HFF-Myc (cell line): ENCODE measurements at regions not wholly inside any gene's neighbourhood (a gene's known extent, or its start where the extent isn't known, plus 50 kb on each side); places are given as distances from the start of the nearest gene placed in this dataset.

ENCODE experiments used
- DNase-seq: peaks from one replicate; pipeline ENCODE4 v3.0.0-alpha.2; 2011; ENCODE audit warnings: low read depth; ENCODE audit errors: extremely low read depth
- H3K4me3 ChIP-seq: replicated peaks from 2 replicates; pipeline ENCODE4 v1.5.1; 2011; ENCODE audit warnings: low read depth, mild to moderate bottlenecking, control low read depth, low read length
- TF ChIP-seq, protein P1 (sequence below): IDR thresholded peaks from 2 replicates; pipeline ENCODE4 v1.5.1; 2012; ENCODE audit warnings: mild to moderate bottlenecking, low read depth, low read length, control low read depth; ENCODE audit errors: missing control alignments

DNA sequence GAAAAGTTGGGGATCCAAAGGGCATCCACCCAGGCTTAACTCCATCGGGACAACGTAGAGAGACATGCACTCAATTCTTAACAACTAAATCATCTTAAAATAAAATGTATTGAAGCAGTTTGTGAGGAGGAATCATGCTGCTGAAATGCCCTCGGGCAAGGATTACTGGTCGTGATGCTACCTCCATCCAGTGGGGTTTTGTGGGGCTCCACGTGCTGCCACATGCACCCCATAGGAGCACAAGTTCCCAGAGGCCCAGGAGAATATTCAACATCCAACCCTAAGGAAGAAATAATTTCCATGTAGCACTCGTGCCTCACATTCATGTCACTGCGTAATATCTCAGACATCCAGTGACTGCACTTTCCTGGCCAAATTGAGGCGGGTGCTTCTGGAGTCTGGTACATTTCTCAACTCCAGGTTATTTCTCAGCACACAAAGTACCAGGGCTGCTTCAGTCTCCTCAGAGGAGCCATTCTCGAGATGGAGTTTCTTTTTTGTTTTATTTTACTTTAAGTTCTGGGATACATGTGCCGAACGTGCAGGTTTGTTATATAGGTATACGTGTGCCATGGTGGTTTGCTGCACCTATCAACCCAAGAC lies 429.8 kb downstream of the FOXO1 start:
- H3K4me3 ChIP-seq: no peak overlapping the region
- TF ChIP-seq, protein P1, sequence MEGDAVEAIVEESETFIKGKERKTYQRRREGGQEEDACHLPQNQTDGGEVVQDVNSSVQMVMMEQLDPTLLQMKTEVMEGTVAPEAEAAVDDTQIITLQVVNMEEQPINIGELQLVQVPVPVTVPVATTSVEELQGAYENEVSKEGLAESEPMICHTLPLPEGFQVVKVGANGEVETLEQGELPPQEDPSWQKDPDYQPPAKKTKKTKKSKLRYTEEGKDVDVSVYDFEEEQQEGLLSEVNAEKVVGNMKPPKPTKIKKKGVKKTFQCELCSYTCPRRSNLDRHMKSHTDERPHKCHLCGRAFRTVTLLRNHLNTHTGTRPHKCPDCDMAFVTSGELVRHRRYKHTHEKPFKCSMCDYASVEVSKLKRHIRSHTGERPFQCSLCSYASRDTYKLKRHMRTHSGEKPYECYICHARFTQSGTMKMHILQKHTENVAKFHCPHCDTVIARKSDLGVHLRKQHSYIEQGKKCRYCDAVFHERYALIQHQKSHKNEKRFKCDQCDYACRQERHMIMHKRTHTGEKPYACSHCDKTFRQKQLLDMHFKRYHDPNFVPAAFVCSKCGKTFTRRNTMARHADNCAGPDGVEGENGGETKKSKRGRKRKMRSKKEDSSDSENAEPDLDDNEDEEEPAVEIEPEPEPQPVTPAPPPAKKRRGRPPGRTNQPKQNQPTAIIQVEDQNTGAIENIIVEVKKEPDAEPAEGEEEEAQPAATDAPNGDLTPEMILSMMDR: no peak
- DNase-seq: no peak

DNA sequence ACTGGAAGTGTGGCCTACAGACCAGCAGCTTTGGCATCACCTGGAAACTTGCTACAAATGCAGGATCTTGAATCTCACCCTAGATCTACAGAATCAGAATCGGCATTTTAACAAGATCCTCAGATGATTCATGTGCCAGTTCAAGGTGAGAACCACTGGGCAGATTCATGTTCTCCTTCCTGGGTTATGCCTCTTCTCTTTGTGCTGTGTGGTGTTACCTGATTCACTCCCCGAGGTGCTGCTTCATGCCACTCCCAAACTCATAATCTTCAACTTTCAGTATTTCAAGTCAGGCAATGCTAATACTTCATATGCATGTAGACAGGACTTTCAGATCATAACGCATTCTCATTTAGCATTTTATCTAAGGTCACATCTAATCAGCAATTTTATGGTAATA lies 427.7 kb downstream of the FOXO1 start:
- no peak overlapping the region for H3K4me3 ChIP-seq
- TF ChIP-seq, protein P1: no peak
- no peak for DNase-seq

DNA sequence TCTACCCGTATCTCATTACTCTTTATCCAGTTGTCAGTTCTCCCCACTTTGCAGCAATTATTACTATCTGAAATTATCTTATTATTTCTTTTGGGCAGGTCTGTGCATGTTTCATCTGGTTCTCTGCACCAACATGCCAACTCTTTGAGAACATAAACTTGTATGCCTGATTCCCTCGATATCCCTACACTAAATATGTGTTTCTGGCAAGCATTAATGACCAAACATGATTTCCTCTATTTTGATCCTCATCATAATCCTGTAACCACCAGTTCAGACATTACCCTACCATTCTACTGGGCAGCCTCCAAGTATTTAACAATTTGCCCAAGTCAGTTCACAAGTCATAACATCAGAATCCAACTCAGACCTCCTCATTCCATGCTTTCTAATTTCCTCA lies 426.1 kb downstream of the FOXO1 start:
- TF ChIP-seq, protein P1: no peak
- H3K4me3 ChIP-seq: no peak overlapping the region
- no peak for DNase-seq

DNA sequence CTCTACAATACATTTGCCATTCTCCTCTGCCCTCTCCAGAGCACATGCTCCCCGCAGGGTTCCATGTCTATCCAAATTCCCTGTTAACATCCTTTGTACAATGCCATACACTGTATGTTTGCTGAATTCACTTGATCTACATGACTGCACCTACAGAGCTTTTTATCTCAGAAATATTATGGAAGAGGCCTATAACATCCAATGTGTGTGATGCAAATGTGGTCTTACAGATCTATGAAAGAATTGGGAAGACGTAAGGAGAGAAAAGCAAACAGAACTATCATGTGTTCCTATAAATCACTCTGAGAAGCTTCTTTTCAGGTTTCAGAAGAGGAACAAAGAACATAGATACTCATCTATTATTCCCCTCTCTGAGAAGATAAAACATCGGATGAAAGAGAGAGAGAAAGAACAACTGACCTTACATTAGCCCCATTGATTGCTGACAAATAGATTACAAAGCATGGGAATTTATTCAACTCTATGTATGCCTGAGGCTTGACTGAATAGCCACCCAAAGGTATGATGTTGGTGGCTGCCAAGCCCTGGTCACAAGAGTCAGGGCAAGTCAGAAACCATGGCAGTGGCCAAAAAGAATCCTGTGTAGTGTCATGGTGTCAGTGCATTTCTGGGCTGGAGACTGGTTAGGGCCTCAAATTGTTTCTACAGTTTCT lies 425.2 kb downstream of the FOXO1 start:
- TF ChIP-seq, protein P1: no peak
- DNase-seq: no peak
- no peak overlapping the region for H3K4me3 ChIP-seq

DNA sequence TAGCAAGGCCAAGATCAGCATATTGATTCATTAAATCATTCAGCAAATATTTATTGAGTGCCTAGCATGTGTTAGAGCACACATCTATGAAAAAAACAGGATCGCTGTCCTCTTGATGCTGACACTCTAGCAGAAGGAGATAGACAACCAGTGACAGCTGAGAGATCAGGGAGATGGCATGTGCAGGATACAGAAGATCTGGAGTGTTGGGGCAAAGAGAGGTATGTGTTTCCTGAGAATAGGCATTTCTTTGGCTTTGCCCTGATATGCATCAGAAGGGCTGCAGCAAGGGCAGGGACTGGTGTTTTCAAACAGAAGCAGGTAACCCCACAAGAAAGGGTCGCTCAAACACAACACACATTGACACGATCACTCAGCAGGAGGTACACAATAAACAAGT lies 423.4 kb downstream of the FOXO1 start:
- TF ChIP-seq, protein P1: no peak
- no peak for DNase-seq
- H3K4me3 ChIP-seq: no peak overlapping the region

DNA sequence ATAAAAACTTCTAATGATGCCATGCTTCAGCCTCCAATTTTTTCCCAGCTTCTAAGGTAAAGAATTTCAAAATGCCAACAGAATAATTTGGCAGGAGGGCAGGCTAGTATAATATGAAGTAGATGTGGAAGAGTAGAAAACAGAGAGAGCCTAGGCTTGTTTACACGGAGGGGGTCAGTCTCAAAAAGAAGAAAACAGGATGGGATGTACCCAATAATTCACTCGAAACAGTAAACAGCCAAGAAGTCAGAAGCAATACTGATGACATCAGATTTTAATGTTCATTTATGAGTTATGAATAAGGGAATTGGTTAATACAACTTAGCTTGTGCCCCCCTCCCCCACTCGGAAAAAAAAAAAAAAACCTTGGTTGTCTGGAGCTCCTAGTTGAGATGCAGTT lies 422.5 kb downstream of the FOXO1 start:
- TF ChIP-seq, protein P1: no peak
- no peak for DNase-seq
- no peak overlapping the region for H3K4me3 ChIP-seq
